ENCODE measurements at regions not wholly inside any gene's neighbourhood (a gene's known extent, or its start where the extent isn't known, plus 50 kb on each side); places are given as distances from the start of the nearest gene placed in this dataset.
A peak's percentile ranks its signal among the peaks of the same experiment; 100 is the strongest.
"Not testable (repeated sequence)": the region's sequence is repeated elsewhere in the genome, so short reads cannot be mapped to it uniquely, and the experiment has no call there.

DNA sequence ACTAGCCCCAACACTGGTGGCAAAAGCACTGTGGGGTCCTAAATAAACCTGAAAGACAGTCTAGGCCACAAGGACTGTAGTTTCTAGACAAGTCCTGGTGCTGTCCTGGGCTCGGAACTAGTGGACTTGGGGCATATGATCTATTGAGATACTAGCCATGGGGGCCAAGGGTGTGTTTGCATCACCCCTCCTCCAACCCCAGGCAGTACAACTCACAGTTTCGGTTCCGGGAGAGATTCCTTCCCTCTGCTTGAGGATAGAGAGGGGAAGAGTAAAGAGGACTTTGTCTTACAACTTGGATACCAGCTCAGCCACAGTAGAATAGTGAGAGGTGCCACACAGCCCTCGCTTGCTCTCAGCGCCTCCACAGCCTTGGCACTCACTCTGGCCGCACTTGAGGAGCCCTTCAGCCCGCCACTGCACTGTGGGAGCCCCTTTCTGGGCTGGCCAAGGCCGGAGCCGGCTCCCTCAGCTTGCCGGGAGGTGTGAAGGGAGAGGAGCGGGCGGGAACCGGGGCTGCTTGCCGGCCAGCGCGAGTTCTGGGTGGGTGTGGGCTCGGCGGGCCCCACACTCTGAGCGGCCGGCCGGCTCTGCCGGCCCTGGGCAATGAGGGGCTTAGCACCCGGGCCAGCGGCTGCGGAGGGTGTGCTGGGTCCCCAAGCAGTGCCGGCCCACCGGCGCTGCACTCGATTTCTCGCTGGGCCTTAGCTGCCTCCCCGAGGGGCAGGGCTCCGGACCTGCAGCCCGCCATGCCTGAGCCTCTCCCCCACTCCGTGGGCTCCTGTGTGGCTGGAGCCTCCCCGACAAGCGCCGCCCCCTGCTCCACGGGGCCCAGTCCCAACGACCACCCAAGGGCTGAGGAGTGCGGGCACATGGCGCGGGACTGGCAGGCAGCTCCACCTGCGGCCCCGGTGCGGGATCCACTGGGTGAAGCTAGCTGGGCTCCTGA lies 222.7 kb upstream of the SEMA3C start:
- not testable (repeated sequence) for H3K4me2 ChIP-seq (ENCODE audit: insufficient read depth, low read length, poor library complexity, severe bottlenecking); H3K27ac ChIP-seq (replicated peaks; ENCODE audit: low read length); H3K4ac ChIP-seq (ENCODE audit: low read length); H3K23ac ChIP-seq (ENCODE audit: low read depth, low read length, poor library complexity); H3K14ac ChIP-seq (ENCODE audit: low read length); H2AFZ ChIP-seq (ENCODE audit: low read length); H3K18ac ChIP-seq (ENCODE audit: low read length); H2BK15ac ChIP-seq (ENCODE audit: low read length); DNase-seq (ENCODE audit: low spot score); H2AK5ac ChIP-seq (ENCODE audit: low read depth, low read length); H3K36me3 ChIP-seq (replicated peaks in 1 of 2; ENCODE audit: control insufficient read depth in 2 of 2, insufficient read depth in 2 of 2, low read length in 2 of 2); H3K4me3 ChIP-seq (ENCODE audit: low read length in 2 of 2); H4K8ac ChIP-seq (ENCODE audit: low read depth, low read length); H3K4me1 ChIP-seq (ENCODE audit: control insufficient read depth in 2 of 2, insufficient read depth in 1 of 2, low read depth in 1 of 2, low read length in 2 of 2); H2BK12ac ChIP-seq (ENCODE audit: low read length); H3K27me3 ChIP-seq (ENCODE audit: control insufficient read depth in 3 of 3, insufficient read depth in 3 of 3, low read depth in 1 of 3, low read length in 3 of 3); H4K91ac ChIP-seq (ENCODE audit: low read depth, low read length, poor library complexity); H3K79me1 ChIP-seq (ENCODE audit: low read depth, low read length); H2BK5ac ChIP-seq (ENCODE audit: low read length); H2BK120ac ChIP-seq (ENCODE audit: low read depth, low read length); H3K9me3 ChIP-seq (replicated peaks in 1 of 2; ENCODE audit: control insufficient read depth in 2 of 2, insufficient read depth in 1 of 2, low read depth in 1 of 2, low read length in 2 of 2); H3K9ac ChIP-seq (ENCODE audit: low read depth, low read length, poor library complexity)
- WGBS, 2 donors (ENCODE audit: extremely low coverage in 2 of 2, insufficient read length in 2 of 2, insufficient replicate concordance in 1 of 2): no CpG with 5 or more reads among the region's 45 CpGs

- H2AK5ac ChIP-seq (ENCODE audit: low read depth, low read length): no peak overlapping the region
- H3K14ac ChIP-seq (ENCODE audit: low read length): no peak overlapping the region
- H2BK120ac ChIP-seq (ENCODE audit: low read depth, low read length): no peak overlapping the region
- H3K9me3 ChIP-seq (replicated peaks in 1 of 2; ENCODE audit: control insufficient read depth in 2 of 2, insufficient read depth in 1 of 2, low read depth in 1 of 2, low read length in 2 of 2): peaks cover 0 to 4% of the 10 kb centered on the region in 2 donors
- no peak overlapping the region for H3K23ac ChIP-seq (ENCODE audit: low read depth, low read length, poor library complexity)
- H3K27me3 ChIP-seq (ENCODE audit: control insufficient read depth in 3 of 3, insufficient read depth in 3 of 3, low read depth in 1 of 3, low read length in 3 of 3): peaks cover 0 to 2% (median 0%) of the 10 kb centered on the region in 3 experiments
- H2BK5ac ChIP-seq (ENCODE audit: low read length): no peak overlapping the region
- DNase-seq (ENCODE audit: low spot score): no peak
- no peak overlapping the region for H2BK15ac ChIP-seq (ENCODE audit: low read length)
- no peak overlapping the region for H4K8ac ChIP-seq (ENCODE audit: low read depth, low read length)
- no peak overlapping the region for H3K4me3 ChIP-seq (ENCODE audit: low read length in 2 of 2)
- no peaks in the 10 kb centered on the region for H3K79me1 ChIP-seq (ENCODE audit: low read depth, low read length)
- H3K4me2 ChIP-seq (ENCODE audit: insufficient read depth, low read length, poor library complexity, severe bottlenecking): no peak overlapping the region
- H3K36me3 ChIP-seq (replicated peaks in 1 of 2; ENCODE audit: control insufficient read depth in 2 of 2, insufficient read depth in 2 of 2, low read length in 2 of 2): no peaks in the 10 kb centered on the region
- H2BK12ac ChIP-seq (ENCODE audit: low read length): no peak overlapping the region
- H2AFZ ChIP-seq (ENCODE audit: low read length): no peak overlapping the region
- H4K91ac ChIP-seq (ENCODE audit: low read depth, low read length, poor library complexity): no peak overlapping the region
- H3K18ac ChIP-seq (ENCODE audit: low read length): no peak overlapping the region
- no CpG with 5 or more reads among the region's 3 CpGs for WGBS, 2 donors (ENCODE audit: extremely low coverage in 2 of 2, insufficient read length in 2 of 2, insufficient replicate concordance in 1 of 2)
- no peak overlapping the region for H3K4ac ChIP-seq (ENCODE audit: low read length)
- H3K27ac ChIP-seq (replicated peaks; ENCODE audit: low read length): no peak overlapping the region
- H3K4me1 ChIP-seq (ENCODE audit: control insufficient read depth in 2 of 2, insufficient read depth in 1 of 2, low read depth in 1 of 2, low read length in 2 of 2): no peaks in the 10 kb centered on the region
- H3K9ac ChIP-seq (ENCODE audit: low read depth, low read length, poor library complexity): no peak overlapping the region
Observed at GRCh38 chr7:81140775-81141174, 221.9 kb upstream of the SEMA3C start.

DNA sequence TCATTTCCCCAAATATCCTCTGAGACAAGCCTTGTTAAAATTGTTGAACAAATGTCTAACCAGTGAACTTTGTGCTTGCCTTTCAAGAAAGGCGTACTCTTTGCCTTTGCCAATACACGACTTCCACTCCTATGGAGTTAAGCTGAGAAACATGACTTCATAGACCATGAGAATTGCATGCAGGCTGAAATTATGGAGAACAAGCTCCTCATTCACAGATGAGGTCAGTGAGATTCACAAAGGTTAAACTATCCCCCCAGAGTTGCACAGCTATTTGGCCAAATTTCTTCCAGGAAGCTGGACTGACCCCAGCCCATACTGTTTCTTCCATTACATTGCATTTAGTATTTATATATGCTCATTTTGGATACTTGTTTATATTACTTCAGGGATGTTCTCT lies 221.4 kb upstream of the SEMA3C start:
- Histone ChIP-seq H3K36me3 (replicated peaks in 1 of 2; ENCODE audit: control insufficient read depth in 2 of 2, insufficient read depth in 2 of 2, low read length in 2 of 2) (no peaks in the 10 kb centered on the region), H3K4ac (ENCODE audit: low read length) (no peak overlapping the region), H2BK15ac (ENCODE audit: low read length) (no peak overlapping the region), H3K4me1 (ENCODE audit: control insufficient read depth in 2 of 2, insufficient read depth in 1 of 2, low read depth in 1 of 2, low read length in 2 of 2) (no peaks in the 10 kb centered on the region), H4K8ac (ENCODE audit: low read depth, low read length) (no peak overlapping the region), H2BK120ac (ENCODE audit: low read depth, low read length) (no peak overlapping the region), H3K27me3 (ENCODE audit: control insufficient read depth in 3 of 3, insufficient read depth in 3 of 3, low read depth in 1 of 3, low read length in 3 of 3) (peaks cover 0 to 2% (median 0%) of the 10 kb centered on the region in 3 experiments), H3K23ac (ENCODE audit: low read depth, low read length, poor library complexity) (no peak overlapping the region), H3K18ac (ENCODE audit: low read length) (no peak overlapping the region), H3K9me3 (replicated peaks in 1 of 2; ENCODE audit: control insufficient read depth in 2 of 2, insufficient read depth in 1 of 2, low read depth in 1 of 2, low read length in 2 of 2) (peaks cover 0 to 4% of the 10 kb centered on the region in 2 donors), H2BK5ac (ENCODE audit: low read length) (no peak overlapping the region), H3K4me3 (ENCODE audit: low read length in 2 of 2) (no peak overlapping the region), H3K14ac (ENCODE audit: low read length) (no peak overlapping the region), H3K4me2 (ENCODE audit: insufficient read depth, low read length, poor library complexity, severe bottlenecking) (no peak overlapping the region), H2AFZ (ENCODE audit: low read length) (peak overlapping the region; percentile 11), H4K91ac (ENCODE audit: low read depth, low read length, poor library complexity) (no peak overlapping the region), H2BK12ac (ENCODE audit: low read length) (no peak overlapping the region), H3K9ac (ENCODE audit: low read depth, low read length, poor library complexity) (no peak overlapping the region), H3K79me1 (ENCODE audit: low read depth, low read length) (no peaks in the 10 kb centered on the region), H2AK5ac (ENCODE audit: low read depth, low read length) (no peak overlapping the region), H3K27ac (replicated peaks; ENCODE audit: low read length) (no peak overlapping the region)
- DNase-seq (ENCODE audit: low spot score): no peak
- no CpG with 5 or more reads among the region's 2 CpGs for WGBS, 2 donors (ENCODE audit: extremely low coverage in 2 of 2, insufficient read length in 2 of 2, insufficient replicate concordance in 1 of 2)

DNA sequence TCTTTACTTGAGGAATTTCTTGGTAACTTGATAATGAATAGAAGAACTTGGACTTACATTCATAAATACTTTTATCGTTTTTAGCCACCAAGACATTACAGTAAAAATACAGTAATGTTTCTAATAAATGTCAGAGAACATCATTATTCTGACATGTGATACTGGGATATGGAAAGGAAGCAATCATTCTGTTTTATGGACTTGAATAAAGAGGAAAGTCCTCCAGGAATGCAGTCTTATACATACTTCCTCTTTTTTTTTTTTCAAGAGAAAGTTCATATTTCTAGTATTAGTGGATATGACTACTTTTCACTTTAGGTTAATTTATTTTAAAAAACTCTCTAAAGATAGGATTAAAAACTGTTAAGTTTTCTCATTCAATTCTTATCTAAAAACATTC lies 220.0 kb upstream of the SEMA3C start:
- Histone ChIP-seq H3K27ac (replicated peaks; ENCODE audit: low read length) (no peak overlapping the region), H3K23ac (ENCODE audit: low read depth, low read length, poor library complexity) (no peak overlapping the region), H3K4me3 (ENCODE audit: low read length in 2 of 2) (no peak overlapping the region), H3K14ac (ENCODE audit: low read length) (no peak overlapping the region), H3K4me2 (ENCODE audit: insufficient read depth, low read length, poor library complexity, severe bottlenecking) (no peak overlapping the region), H3K79me1 (ENCODE audit: low read depth, low read length) (no peaks in the 10 kb centered on the region), H2AFZ (ENCODE audit: low read length) (no peak overlapping the region), H2BK12ac (ENCODE audit: low read length) (no peak overlapping the region), H3K36me3 (replicated peaks in 1 of 2; ENCODE audit: control insufficient read depth in 2 of 2, insufficient read depth in 2 of 2, low read length in 2 of 2) (no peaks in the 10 kb centered on the region), H3K27me3 (ENCODE audit: control insufficient read depth in 3 of 3, insufficient read depth in 3 of 3, low read depth in 1 of 3, low read length in 3 of 3) (peaks cover 0 to 2% (median 0%) of the 10 kb centered on the region in 3 experiments), H3K9me3 (replicated peaks in 1 of 2; ENCODE audit: control insufficient read depth in 2 of 2, insufficient read depth in 1 of 2, low read depth in 1 of 2, low read length in 2 of 2) (peaks cover 0 to 4% of the 10 kb centered on the region in 2 donors), H4K8ac (ENCODE audit: low read depth, low read length) (no peak overlapping the region), H3K18ac (ENCODE audit: low read length) (no peak overlapping the region), H4K91ac (ENCODE audit: low read depth, low read length, poor library complexity) (no peak overlapping the region), H2BK15ac (ENCODE audit: low read length) (no peak overlapping the region), H3K4me1 (ENCODE audit: control insufficient read depth in 2 of 2, insufficient read depth in 1 of 2, low read depth in 1 of 2, low read length in 2 of 2) (no peaks in the 10 kb centered on the region), H2BK120ac (ENCODE audit: low read depth, low read length) (no peak overlapping the region), H2AK5ac (ENCODE audit: low read depth, low read length) (no peak overlapping the region), H2BK5ac (ENCODE audit: low read length) (no peak overlapping the region), H3K4ac (ENCODE audit: low read length) (no peak overlapping the region), H3K9ac (ENCODE audit: low read depth, low read length, poor library complexity) (no peak overlapping the region)
- DNase-seq (ENCODE audit: low spot score): no peak
- WGBS, 2 donors (ENCODE audit: extremely low coverage in 2 of 2, insufficient read length in 2 of 2, insufficient replicate concordance in 1 of 2): no CpG with 5 or more reads among the region's 1 CpG

Measured in neuronal stem cell (in vitro differentiated cells).